ENCODE measurements at regions not wholly inside any gene's neighbourhood (a gene's known extent, or its start where the extent isn't known, plus 50 kb on each side); places are given as distances from the start of the nearest gene placed in this dataset.

GRCh38 chr1:108066808-108067207 is 101.8 kb upstream of the VAV3 start:
- Histone ChIP-seq H3K14ac (ENCODE audit: insufficient read length) (no peak overlapping the region), H3K4me3 (ENCODE audit: extremely low read depth in 1 of 4, insufficient read depth in 2 of 4, low read depth in 3 of 4, low read length in 4 of 4) (no peak overlapping the region), H2BK120ac (replicated peaks; ENCODE audit: low read depth, low read length) (no peak overlapping the region), H3K4me1 (replicated peaks in 1 of 4; ENCODE audit: control insufficient read depth in 3 of 4, insufficient read depth in 4 of 4, low read length in 3 of 4) (no peaks in the 10 kb centered on the region), H4K5ac (ENCODE audit: insufficient read length, low read depth, low read length) (no peak overlapping the region), H3K23me2 (ENCODE audit: low read depth, low read length) (no peaks in the 10 kb centered on the region), H2BK12ac (ENCODE audit: low read depth, low read length) (no peak overlapping the region), H3K9me3 (ENCODE audit: insufficient read depth in 2 of 2, low read depth in 1 of 2, low read length in 1 of 2) (no peaks in the 10 kb centered on the region), H2BK5ac (ENCODE audit: low read depth, low read length) (no peak overlapping the region), H3K56ac (replicated peaks; ENCODE audit: insufficient read length, low read depth, low read length) (no peak overlapping the region), H4K20me1 (replicated peaks in 1 of 2; ENCODE audit: control insufficient read depth in 1 of 2, insufficient read depth in 2 of 2, low read length in 2 of 2) (no peaks in the 10 kb centered on the region), H4K8ac (ENCODE audit: extremely low read depth, insufficient read depth, low read length) (no peak overlapping the region), H3K79me1 (ENCODE audit: low read depth, low read length) (no peaks in the 10 kb centered on the region), H3K27ac (ENCODE audit: low read depth, low read length) (no peak overlapping the region), H2BK15ac (ENCODE audit: low read length) (no peak overlapping the region), H3K79me2 (ENCODE audit: control insufficient read depth in 1 of 2, insufficient read depth in 2 of 2, low read length in 2 of 2) (no peaks in the 10 kb centered on the region), H2AFZ (ENCODE audit: low read length) (no peak overlapping the region), H3K23ac (ENCODE audit: insufficient read length) (no peak overlapping the region), H3K18ac (ENCODE audit: extremely low read depth, low read length) (no peak overlapping the region), H3K9ac (replicated peaks in 1 of 4; ENCODE audit: extremely low read depth in 1 of 4, low read depth in 3 of 4, low read length in 3 of 4) (no peak overlapping the region), H3K36me3 (ENCODE audit: control insufficient read depth in 2 of 4, insufficient read depth in 4 of 4, low read length in 3 of 4) (no peaks in the 10 kb centered on the region), H3K4me2 (ENCODE audit: insufficient read depth in 1 of 2, low read depth in 2 of 2, low read length in 2 of 2) (no peak overlapping the region), H4K91ac (replicated peaks; ENCODE audit: insufficient read length, low read length) (no peak overlapping the region), H2AK5ac (ENCODE audit: low read depth, low read length) (no peak overlapping the region), H3K27me3 (replicated peaks in 1 of 4; ENCODE audit: control insufficient read depth in 3 of 4, extremely low read depth in 1 of 4, insufficient read depth in 3 of 4, low read length in 3 of 4) (no peaks in the 10 kb centered on the region), H3K4ac (replicated peaks; ENCODE audit: insufficient read length, low read depth, low read length) (no peak overlapping the region), H2BK20ac (ENCODE audit: low read length) (no peak overlapping the region)
- 85% methylated on average over 1 of the region's 1 CpG; no CpG with 5 or more reads in 1 of the 2 experiments for WGBS, 2 experiments (ENCODE audit: extremely low coverage in 1 of 2, insufficient coverage in 1 of 2, insufficient read length in 1 of 2, insufficient replicate concordance in 2 of 2, low coverage in 1 of 2, low lambda C conversion rate in 2 of 2, missing lambda C conversion rate in 1 of 2)
- ChIA-PET POLR2A (ENCODE audit: partially characterized antibody) (no interaction called here), CTCF (ENCODE audit: partially characterized antibody) (no interaction called here)
- DNase-seq (ENCODE audit: low read depth in 1 of 2, low spot score in 2 of 2) (no peak), FAIRE-seq (no peak)
- TF ChIP-seq POLR2A (IDR thresholded peaks at IDR 0.05; ENCODE audit: control extremely low read depth in 1 of 2, low read depth in 2 of 2, low read length in 2 of 2) (no peak), CTBP2 (IDR thresholded peaks at IDR 0.05; ENCODE audit: borderline replicate concordance, insufficient read depth, insufficient read length, low read length) (no peak), MAX (IDR thresholded peaks at IDR 0.05) (no peak)
